ENCODE measurements at regions not wholly inside any gene's neighbourhood (a gene's known extent, or its start where the extent isn't known, plus 50 kb on each side); places are given as distances from the start of the nearest gene placed in this dataset.

- no peak for TF ChIP-seq CTCF (IDR thresholded peaks at IDR 0.05)
- no peak overlapping the region for H3K4me3 Mint-ChIP-seq
- no peaks in the 10 kb centered on the region for H3K36me3 Mint-ChIP-seq (ENCODE audit: low read depth)
- no peaks in the 10 kb centered on the region for H3K27me3 Mint-ChIP-seq (ENCODE audit: insufficient read depth)
- H3K4me1 Mint-ChIP-seq (ENCODE audit: low read depth) = peaks cover 56% of the 10 kb centered on the region
- no peak for DNase-seq
- no peak overlapping the region for H3K27ac Mint-ChIP-seq
- H3K9me3 Mint-ChIP-seq = no peaks in the 10 kb centered on the region
Measured at GRCh38 chr4:166314902-166315301, 441.9 kb downstream of the TLL1 start.

- Mint-ChIP-seq H3K27ac (no peak overlapping the region), H3K27me3 (ENCODE audit: insufficient read depth) (no peaks in the 10 kb centered on the region), H3K36me3 (ENCODE audit: low read depth) (0 out of 2 replicates have a peak, but pooled peaks cover under 1% of the 10 kb centered on the region), H3K4me1 (ENCODE audit: low read depth) (peaks cover 57% of the 10 kb centered on the region), H3K9me3 (no peaks in the 10 kb centered on the region; the same call in 1 of the 2 replicates), H3K4me3 (no peak overlapping the region)
- no peak for TF ChIP-seq CTCF (IDR thresholded peaks at IDR 0.05)
- no peak for DNase-seq
Measured at GRCh38 chr4:166315721-166316467, 442.9 kb downstream of the TLL1 start.

GRCh38 chr4:166318810-166319525, 445.9 kb downstream of the TLL1 start:
- no peaks in the 10 kb centered on the region for H3K27me3 Mint-ChIP-seq (ENCODE audit: insufficient read depth)
- H3K27ac Mint-ChIP-seq = peak overlapping the region; percentile 86
- no peak for TF ChIP-seq CTCF (IDR thresholded peaks at IDR 0.05)
- peaks cover 42% of the 10 kb centered on the region for H3K4me1 Mint-ChIP-seq (ENCODE audit: low read depth)
- H3K4me3 Mint-ChIP-seq = peak overlapping the region; percentile 67
- peak; percentile 92 for DNase-seq
- H3K9me3 Mint-ChIP-seq = no peaks in the 10 kb centered on the region; the same call in 1 of the 2 replicates
- H3K36me3 Mint-ChIP-seq (ENCODE audit: low read depth) = peaks cover 4% of the 10 kb centered on the region; the same call in 1 of the 2 replicates

GRCh38 chr4:166323250-166323649, 450.2 kb downstream of the TLL1 start:
- Mint-ChIP-seq H3K4me1 (ENCODE audit: low read depth) (peaks cover 32% of the 10 kb centered on the region), H3K9me3 (no peaks in the 10 kb centered on the region; the same call in 1 of the 2 replicates), H3K36me3 (ENCODE audit: low read depth) (peaks cover 4% of the 10 kb centered on the region), H3K27ac (no peak overlapping the region), H3K4me3 (no peak overlapping the region), H3K27me3 (ENCODE audit: insufficient read depth) (no peaks in the 10 kb centered on the region)
- no peak for TF ChIP-seq CTCF (IDR thresholded peaks at IDR 0.05)
- DNase-seq = no peak

- Mint-ChIP-seq H3K36me3 (ENCODE audit: low read depth) (peaks cover 4% of the 10 kb centered on the region), H3K9me3 (no peaks in the 10 kb centered on the region; the same call in 1 of the 2 replicates), H3K27me3 (ENCODE audit: insufficient read depth) (no peaks in the 10 kb centered on the region), H3K27ac (no peak overlapping the region), H3K4me1 (ENCODE audit: low read depth) (peaks cover 22% of the 10 kb centered on the region), H3K4me3 (no peak overlapping the region)
- peak; percentile 73 for TF ChIP-seq CTCF (IDR thresholded peaks at IDR 0.05)
- peak; percentile 22 for DNase-seq
Measured at GRCh38 chr4:166324321-166324720, 451.3 kb downstream of the TLL1 start.

All from HFFc6 (cell line).